GM21360 (cell line): ENCODE measurements at regions not wholly inside any gene's neighbourhood (a gene's known extent, or its start where the extent isn't known, plus 50 kb on each side); places are given as distances from the start of the nearest gene placed in this dataset.

ENCODE experiments used
- ATAC-seq: cut with Tn5 transposase; IDR thresholded peaks from one replicate; pipeline ENCODE4 v1.9.1; 2021; ENCODE audit warnings: mild to moderate bottlenecking, moderate library complexity; ENCODE audit not compliant: unreplicated experiment

- ATAC-seq = no peak
Observed at GRCh38 chr5:77846422-77847128, 70.4 kb upstream of the TBCA start.

GRCh38 chr5:77845324-77845646 is 69.1 kb upstream of the TBCA start:
- no peak for ATAC-seq

- ATAC-seq = no peak
Observed at GRCh38 chr5:77844623-77845323, 68.6 kb upstream of the TBCA start.

GRCh38 chr5:77844373-77844622 is 68.2 kb upstream of the TBCA start:
- no peak for ATAC-seq

GRCh38 chr5:77843570-77844372 is 67.6 kb upstream of the TBCA start:
- ATAC-seq = no peak

- no peak for ATAC-seq
Observed at GRCh38 chr5:77842243-77842642, 66.1 kb upstream of the TBCA start.

GRCh38 chr5:77841616-77842015 is 65.5 kb upstream of the TBCA start:
- ATAC-seq = no peak

- no peak for ATAC-seq
Observed at GRCh38 chr5:77840930-77841329, 64.8 kb upstream of the TBCA start.

GRCh38 chr5:77839691-77840090 is 63.6 kb upstream of the TBCA start:
- ATAC-seq = no peak

GRCh38 chr5:77832938-77833337 is 56.8 kb upstream of the TBCA start:
- no peak for ATAC-seq

GRCh38 chr5:77832166-77832770 is 56.1 kb upstream of the TBCA start:
- ATAC-seq = no peak

- no peak for ATAC-seq
Observed at GRCh38 chr5:77828445-77828844, 52.3 kb upstream of the TBCA start.
